ENCODE measurements at regions not wholly inside any gene's neighbourhood (a gene's known extent, or its start where the extent isn't known, plus 50 kb on each side); places are given as distances from the start of the nearest gene placed in this dataset.
A peak's percentile ranks its signal among the peaks of the same experiment; 100 is the strongest.

DNA sequence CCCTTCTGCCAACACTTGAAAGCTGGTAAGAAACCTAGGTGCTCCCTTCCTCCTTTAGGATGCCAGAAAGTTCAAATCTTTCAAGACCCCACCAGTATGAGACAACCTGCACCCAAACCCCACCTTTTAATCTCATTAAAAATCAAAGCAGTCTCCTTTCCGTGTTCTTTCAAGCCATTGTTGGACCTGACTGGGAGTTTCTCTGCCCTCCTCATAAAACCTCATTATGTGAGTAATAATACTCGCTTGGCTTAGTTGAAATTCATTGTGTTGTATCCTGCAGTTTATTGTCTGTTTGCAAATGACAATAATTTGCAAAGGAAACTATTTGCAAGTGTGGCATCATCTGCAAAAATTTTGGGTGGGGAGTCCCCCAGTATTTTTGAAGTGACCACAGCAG lies 133.2 kb upstream of the VEGFC start:
- no peak for DNase-seq (ENCODE audit: insufficient read length, low spot score)
- no peak for FAIRE-seq
- no peak for TF ChIP-seq POLR2A (IDR thresholded peaks at IDR 0.05; ENCODE audit: low read depth, low read length)

DNA sequence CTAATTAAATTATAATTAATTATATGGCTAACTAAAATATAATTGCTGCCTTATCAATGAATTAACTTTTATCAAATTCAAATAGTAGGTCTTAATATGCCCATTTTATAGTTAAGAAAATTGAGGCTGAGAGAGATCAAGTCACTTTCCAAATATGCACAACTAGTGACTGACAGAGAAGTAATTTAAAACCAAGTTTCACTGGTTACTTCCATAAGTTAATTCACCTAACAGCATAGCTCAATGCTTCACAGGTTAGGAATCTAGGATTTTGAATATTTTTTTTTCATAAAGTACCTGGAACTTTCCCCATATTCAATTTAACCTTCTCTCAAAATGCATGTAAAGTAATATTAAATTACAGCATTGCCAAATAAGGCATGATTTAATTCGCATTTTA lies 134.4 kb upstream of the VEGFC start:
- no peak for TF ChIP-seq POLR2A (IDR thresholded peaks at IDR 0.05; ENCODE audit: low read depth, low read length)
- no peak for FAIRE-seq

DNA sequence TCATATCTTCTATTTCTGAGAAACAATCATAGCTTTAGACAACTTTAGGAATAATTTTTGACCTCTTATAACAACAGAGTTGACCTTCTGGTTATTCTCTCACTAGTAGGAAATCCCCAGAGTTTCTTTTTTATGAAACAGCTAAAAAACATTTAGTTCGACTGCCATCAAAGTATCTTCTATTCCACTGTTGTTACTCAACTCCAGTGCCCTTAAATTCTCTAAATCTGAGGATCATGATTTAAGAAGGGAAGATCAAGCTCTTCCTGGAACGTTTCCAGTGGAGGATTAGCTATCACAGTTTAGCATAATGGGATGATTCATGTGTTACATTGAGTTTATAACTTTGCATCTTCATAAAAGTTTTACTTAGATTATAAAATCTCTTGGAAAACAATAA lies 134.9 kb upstream of the VEGFC start:
- DNase-seq (ENCODE audit: insufficient read length, low spot score) (no peak), FAIRE-seq (peak; percentile 78)

More for the DNA sequence above, 134.4 kb upstream of the VEGFC start:
- DNase-seq (ENCODE audit: insufficient read length, low spot score) = no peak

DNA sequence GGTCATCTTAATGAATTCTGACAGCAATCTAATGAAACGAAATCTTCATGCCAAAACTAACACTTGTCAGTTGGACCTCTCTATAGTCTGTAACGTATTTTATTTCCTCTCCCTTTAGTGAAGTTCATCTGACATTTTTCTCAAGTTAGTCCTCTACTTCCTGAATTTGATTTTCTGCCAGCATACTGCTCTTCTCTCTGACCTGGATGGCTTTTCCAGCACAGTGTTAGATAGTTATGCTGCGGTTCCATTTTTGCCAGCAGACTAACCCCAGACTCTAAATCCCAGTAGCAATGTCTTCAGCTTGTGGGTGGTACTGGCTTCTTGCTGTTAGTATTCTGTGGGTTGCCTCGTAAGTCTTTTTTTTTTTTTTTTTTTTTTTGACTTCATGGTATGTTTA lies 146.7 kb upstream of the VEGFC start:
- TF ChIP-seq POLR2A (IDR thresholded peaks at IDR 0.05; ENCODE audit: low read depth, low read length) = no peak
- DNase-seq (ENCODE audit: insufficient read length, low spot score) (no peak), FAIRE-seq (peak; percentile 50)

More for the DNA sequence above, 134.9 kb upstream of the VEGFC start:
- no peak for TF ChIP-seq POLR2A (IDR thresholded peaks at IDR 0.05; ENCODE audit: low read depth, low read length)

DNA sequence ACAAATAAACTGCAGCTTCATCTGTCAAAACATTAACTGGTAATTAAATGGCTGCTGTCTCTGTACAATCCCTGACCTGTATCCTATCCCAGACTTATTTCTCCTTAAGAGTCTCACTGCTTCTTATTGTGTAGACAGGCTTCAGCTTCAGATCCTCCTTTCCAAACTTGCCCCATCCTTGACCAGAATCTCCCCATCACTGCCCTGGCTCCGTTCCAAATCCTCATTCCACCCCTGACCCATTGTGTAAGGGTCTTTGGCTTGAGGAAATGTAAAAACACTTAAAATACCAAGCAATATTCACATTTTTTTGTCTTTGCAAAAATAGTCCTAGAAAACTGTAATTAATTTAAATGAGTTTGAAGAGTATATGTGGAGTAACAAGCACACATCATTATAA lies 152.6 kb upstream of the VEGFC start:
- no peak for TF ChIP-seq POLR2A (IDR thresholded peaks at IDR 0.05; ENCODE audit: low read depth, low read length)
- DNase-seq (ENCODE audit: insufficient read length, low spot score) (no peak), FAIRE-seq (no peak)

DNA sequence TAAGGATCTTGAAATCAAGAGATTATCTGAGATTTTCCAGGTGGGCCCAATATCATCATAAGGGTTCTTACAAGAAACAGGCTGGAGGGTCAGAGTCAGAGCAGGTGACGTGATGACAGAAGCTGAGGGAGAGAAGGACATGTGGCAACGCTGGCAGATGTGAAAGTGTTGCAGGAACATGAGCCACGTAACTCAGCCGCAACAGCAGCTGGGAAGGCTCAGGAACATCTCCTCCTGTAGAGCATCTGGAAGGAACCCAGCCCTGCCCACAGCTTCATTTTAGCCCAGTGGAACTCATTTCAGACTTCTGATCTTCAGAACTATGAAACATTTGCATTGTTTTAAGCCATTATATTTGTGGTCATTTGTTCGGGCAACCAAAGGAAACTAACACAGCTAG lies 156.3 kb upstream of the VEGFC start:
- TF ChIP-seq POLR2A (IDR thresholded peaks at IDR 0.05; ENCODE audit: low read depth, low read length) = no peak
- FAIRE-seq (no peak), DNase-seq (ENCODE audit: insufficient read length, low spot score) (no peak)

DNA sequence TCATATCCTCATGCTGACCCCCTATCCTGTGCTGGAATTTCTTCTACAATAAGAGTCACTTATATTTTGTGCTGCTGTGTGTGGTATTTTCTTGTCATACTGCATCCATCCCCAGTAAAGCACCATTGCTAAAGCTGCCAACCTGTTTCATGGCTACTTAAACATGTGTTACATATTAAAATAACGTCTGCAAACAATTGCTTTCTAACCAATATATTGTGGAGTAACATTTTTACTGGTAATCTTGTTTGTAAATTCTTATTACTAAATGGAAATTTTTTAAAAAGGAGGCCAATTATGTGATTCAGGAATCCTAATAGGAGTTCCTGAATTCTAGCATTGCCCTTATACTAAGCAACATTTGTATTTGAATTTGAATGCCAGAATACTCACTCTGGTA lies 160.3 kb upstream of the VEGFC start:
- DNase-seq (ENCODE audit: insufficient read length, low spot score) = no peak
- no peak for FAIRE-seq

DNA sequence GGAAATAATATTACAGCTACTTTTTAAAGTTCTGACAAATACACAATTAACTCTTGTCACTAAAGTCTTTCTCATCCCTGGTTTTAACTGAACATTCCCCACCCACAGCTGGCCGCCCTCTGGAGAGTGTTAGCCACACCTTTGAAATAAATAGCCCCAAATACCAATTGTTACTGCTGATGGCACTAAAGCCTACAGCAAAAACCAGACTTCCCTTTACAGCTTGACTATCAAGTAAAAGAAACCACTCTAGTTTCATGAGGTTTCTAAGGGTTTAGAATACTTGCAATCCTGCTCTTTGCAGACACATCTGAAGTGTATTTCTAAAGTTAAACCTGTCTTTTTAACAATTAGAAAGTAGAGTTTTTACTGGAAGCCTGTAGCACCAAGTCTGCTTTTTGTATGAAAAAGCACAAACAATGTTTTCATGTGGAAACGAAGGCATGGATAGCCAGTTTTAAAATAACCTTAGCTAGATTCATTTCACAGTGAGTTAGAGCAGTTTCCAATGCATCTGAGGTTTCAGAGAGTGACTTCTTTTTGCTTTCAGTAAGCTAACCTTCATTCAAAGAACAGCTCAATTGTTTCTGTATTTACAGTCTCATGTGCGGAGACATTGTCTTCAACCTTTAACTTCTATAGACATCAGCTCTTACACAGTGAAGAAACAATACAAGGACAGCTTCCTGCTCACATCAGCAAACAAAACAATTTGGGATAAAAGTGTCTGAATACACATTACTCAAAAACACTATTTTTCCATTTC lies 164.8 kb upstream of the VEGFC start:
- peak; percentile 30 for FAIRE-seq

More for the DNA sequence above, 160.3 kb upstream of the VEGFC start:
- no peak for TF ChIP-seq POLR2A (IDR thresholded peaks at IDR 0.05; ENCODE audit: low read depth, low read length)

DNA sequence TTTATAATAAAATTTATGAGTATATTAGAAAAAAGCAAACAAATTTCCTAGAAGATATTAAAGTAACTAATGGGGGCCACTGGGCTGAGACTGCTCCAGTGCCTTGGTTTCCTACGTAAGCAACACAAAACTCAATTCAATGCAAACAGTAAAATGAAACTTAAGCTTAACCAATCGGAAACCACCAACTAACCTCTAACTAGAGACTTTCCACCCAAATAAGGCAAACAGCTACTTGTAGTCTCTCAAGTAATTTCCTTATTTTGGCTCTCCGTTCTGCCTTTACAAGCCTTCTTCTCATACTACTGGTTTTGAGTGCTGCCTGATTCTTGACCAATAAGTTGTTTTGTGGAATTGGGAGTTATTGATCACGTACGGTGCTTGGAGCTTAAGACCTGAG lies 167.3 kb upstream of the VEGFC start:
- FAIRE-seq (peak; percentile 75), DNase-seq (ENCODE audit: insufficient read length, low spot score) (no peak)
- no peak for TF ChIP-seq POLR2A (IDR thresholded peaks at IDR 0.05; ENCODE audit: low read depth, low read length)

More for the DNA sequence above, 164.8 kb upstream of the VEGFC start:
- TF ChIP-seq POLR2A (IDR thresholded peaks at IDR 0.05; ENCODE audit: low read depth, low read length) = no peak
- DNase-seq (ENCODE audit: insufficient read length, low spot score) = no peak

DNA sequence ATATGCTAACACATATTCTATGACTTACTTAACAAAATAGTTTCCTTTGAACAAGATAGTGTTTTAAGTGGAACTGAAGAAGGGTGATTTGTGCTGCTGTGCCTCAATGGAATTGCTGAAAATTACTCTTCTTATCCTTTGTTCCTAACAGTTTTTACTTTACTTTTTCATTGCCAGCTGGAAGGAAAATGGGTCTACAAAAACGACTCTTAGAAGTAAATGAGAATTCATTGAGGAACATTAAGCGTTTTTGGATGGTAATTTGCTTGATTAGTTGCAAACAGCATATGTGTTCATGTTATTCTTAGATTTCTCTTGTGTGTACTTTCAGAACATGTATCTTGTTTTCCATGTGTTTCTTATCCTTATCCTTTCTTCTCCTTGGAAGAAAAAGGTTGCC lies 170.4 kb upstream of the VEGFC start:
- FAIRE-seq (no peak), DNase-seq (ENCODE audit: insufficient read length, low spot score) (no peak)
- no peak for TF ChIP-seq POLR2A (IDR thresholded peaks at IDR 0.05; ENCODE audit: low read depth, low read length)

DNA sequence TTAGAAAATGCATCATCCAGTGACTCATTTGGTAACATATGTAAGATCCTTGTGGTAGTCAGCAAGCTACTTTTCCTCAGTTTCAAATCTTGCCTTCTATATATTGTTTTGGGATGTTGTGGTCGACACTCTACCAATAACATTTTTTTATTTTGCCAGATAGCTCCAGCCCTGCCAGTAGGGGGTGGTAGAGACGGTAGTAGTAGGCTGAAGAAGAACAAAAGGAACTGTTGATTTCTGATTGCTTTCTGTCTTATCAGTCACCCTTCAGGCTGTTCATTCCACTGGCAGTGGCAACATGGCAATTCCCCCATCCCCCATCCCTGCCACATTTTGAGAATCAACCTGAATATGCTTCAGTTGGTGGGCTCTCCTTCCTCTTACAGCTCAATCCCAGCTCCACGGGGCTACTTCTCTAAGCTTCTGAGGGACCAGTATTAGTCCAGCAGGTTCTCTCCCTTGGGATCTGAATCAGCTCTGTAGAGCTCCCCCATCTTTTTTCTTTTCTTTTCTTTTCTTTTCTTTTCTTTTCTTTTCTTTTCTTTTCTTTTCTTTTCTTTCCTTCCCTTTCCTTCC lies 171.5 kb upstream of the VEGFC start:
- no peak for DNase-seq (ENCODE audit: insufficient read length, low spot score)
- no peak for TF ChIP-seq POLR2A (IDR thresholded peaks at IDR 0.05; ENCODE audit: low read depth, low read length)
- FAIRE-seq = peak; percentile 87

DNA sequence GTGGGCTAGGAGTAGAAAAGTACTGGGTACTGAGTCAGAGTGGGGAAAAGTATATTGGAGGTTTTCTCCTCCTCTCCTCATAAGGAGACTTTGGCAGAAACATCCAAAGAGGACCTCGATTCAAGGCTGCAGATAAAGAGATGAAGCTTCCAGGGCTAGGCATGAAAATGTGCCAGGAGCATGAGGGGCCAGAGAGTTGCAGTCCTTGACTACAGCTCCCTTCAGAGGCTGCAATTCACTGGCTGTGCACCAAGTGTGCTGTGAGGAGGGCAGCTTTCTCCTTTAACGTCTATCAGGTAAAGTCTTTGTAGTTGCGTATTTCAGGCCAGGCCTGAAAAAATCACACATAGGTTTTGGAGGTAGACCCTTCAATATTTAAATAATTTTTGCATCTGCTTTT lies 174.9 kb upstream of the VEGFC start:
- no peak for FAIRE-seq
- DNase-seq (ENCODE audit: insufficient read length, low spot score) = no peak
- no peak for TF ChIP-seq POLR2A (IDR thresholded peaks at IDR 0.05; ENCODE audit: low read depth, low read length)

DNA sequence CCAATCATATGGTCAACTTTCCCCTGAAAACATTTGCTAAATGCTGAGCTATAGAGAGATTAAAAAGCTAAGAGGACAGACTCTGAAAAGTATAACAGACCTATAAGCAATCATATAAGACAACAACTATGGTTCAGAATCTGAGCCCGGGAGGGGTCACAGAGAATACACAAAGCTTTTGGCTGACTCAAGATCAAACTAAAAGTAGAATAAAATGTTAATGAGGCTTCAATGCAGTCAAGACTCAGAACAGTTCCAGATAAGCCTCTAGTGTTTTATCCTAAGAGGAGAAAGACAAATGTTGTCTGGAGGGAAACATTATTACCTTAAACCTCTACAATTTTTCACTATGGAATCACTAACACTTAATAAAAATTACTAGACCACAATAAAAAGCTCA lies 175.4 kb upstream of the VEGFC start:
- FAIRE-seq (no peak), DNase-seq (ENCODE audit: insufficient read length, low spot score) (no peak)
- TF ChIP-seq POLR2A (IDR thresholded peaks at IDR 0.05; ENCODE audit: low read depth, low read length) = no peak

DNA sequence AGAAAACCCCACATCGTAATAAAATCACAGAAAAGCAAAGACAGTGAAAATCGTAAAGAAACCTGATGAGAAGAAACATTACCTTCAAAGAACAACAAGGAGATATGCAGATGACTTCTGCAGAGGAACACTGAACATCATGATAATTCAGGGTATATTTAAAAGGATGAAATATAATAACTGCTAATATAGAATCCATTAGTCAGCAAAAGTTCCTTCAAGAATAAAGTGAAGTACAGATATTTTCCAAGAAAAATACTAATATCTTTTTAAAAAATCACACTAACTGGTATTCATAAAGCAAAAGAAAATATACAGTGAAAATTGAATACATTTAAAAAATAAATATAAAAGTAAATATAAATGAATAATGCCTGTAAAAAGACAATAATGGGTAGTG lies 176.3 kb upstream of the VEGFC start:
- no peak for TF ChIP-seq POLR2A (IDR thresholded peaks at IDR 0.05; ENCODE audit: low read depth, low read length)
- no peak for FAIRE-seq
- no peak for DNase-seq (ENCODE audit: insufficient read length, low spot score)

DNA sequence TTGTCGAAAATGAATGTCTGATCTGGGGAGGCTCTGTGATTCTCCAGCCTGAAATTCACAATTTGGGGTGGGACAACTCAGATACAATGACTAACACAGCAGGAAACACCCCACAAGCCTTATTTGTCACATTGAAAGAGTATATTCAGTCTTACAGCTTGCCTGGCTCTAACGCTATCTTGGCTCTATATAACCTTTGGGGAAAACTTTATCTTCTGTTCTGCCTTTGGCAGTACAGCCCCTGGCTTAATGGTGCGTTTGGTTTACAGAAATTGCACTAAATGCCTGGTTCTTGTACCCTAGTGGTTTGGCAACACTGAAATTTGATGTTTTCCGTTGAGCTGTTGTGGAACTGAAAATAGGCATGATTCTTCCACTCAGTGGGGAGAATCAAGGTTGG lies 178.1 kb upstream of the VEGFC start:
- FAIRE-seq (no peak), DNase-seq (ENCODE audit: insufficient read length, low spot score) (no peak)
- no peak for TF ChIP-seq POLR2A (IDR thresholded peaks at IDR 0.05; ENCODE audit: low read depth, low read length)
